Activated naive CD4-positive, alpha-beta T cell treated with anti-CD3 and anti-CD28 coated beads, Interleukin-2, amount 50 U/mL, for 16 hours (primary cell): ENCODE measurements at regions not wholly inside any gene's neighbourhood (a gene's known extent, or its start where the extent isn't known, plus 50 kb on each side); places are given as distances from the start of the nearest gene placed in this dataset.

ENCODE experiments used
- DNase-seq: peaks from one replicate; pipeline ENCODE4 v3.0.0-alpha.2; 2020

- no peak for DNase-seq
Observed at GRCh38 chr18:39751161-39751560, 2185.6 kb upstream of the CELF4 start.

- no peak for DNase-seq
Observed at GRCh38 chr18:39749154-39749553, 2183.6 kb upstream of the CELF4 start.

GRCh38 chr18:39748727-39749126, 2183.1 kb upstream of the CELF4 start:
- DNase-seq, result no peak

DNA sequence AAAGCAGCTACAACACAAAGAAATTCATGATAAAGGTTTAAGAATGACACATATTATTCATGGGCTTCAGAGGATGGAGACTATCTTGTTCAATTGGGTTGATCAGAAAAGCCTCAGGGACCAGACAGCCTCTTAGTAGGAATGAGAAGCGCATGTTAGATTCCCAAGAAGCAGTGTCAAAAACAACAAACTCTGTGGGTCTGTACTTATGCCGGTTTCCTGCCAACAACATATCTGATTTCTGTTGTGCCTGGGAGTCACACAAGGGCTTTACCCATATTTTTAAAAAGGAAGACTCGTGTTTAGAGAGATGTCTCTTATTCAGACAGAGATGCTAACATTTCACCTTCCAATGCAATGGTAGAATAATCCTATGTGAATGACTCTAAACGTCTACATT, 2180.6 kb upstream of the CELF4 start:
- DNase-seq, result no peak

DNA sequence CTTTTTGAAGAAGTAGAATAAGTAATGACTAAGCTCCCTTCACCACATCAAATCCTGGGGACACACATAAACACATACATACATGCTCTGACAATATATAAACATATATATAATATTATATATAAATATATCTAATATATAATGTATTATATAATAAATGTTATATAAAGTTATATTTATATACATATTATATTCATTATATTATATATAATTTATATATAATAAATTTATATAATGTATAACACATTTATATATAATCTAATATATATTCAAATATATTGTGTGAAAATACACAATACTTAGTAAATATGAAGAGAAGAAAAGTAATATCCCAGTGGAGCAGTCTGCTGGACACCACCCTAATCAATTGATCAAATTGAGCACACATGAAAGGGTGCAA, 2177.9 kb upstream of the CELF4 start:
- no peak for DNase-seq

- no peak for DNase-seq
Observed at GRCh38 chr18:39741755-39742466, 2176.3 kb upstream of the CELF4 start.

DNA sequence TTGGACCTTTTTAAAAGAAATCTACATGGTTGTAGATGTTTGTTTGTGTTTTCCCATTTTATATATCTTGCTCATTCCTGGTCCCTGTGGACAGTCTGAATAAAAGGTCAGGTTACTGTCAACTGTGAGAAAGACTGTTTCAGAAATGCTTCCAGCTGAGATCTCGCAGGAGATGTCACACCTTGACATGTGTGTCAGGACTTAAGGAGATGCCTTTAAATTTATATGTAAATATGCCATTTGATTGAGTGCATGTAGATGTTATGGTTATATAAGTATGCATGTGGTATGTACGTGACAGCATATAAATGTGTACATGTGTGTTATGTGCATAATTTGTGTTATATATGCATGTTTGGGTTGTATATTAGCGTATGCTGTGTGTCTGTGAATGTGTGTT, 2172.3 kb upstream of the CELF4 start:
- DNase-seq, result no peak

DNA sequence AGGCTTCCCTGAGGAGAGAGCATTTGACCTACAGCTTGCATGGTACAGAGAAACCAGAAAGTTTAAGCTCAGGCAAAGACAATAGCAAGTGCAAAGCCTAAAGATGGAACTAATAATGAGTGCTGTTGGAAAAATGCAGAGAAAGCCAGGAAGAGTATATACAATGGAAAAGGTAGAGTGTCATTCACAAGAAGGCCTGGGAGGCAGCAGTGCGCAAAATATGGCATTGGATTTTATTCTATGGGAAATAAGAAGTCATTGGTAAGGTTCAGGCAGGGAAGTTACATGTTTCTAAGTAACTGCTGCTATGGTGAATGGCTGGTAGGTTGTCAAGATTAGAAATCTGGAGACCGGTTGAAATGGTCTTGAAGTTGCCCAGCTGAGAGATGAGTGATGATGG, 2167.3 kb upstream of the CELF4 start:
- DNase-seq, result no peak

GRCh38 chr18:39730606-39731005, 2165.0 kb upstream of the CELF4 start:
- DNase-seq, result no peak

- DNase-seq, result no peak
Observed at GRCh38 chr18:39724652-39725051, 2159.1 kb upstream of the CELF4 start.

DNA sequence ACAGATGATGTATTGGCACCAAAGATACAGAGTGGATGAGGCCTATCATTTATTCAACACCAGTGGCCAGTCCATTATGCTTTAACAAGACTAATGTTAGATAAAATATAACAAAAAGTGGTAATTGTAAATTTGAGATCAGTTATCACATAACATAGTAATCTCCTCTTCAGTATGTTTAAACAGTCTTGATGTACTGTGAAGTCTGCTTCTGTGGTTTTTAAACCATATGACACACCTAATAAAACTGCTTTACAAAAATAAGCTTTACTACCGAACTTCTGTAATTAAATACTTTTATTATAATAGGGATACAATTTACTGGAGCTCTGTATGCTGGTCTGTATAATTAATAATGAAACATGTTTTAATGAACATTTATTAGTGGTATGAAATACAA, 2156.1 kb upstream of the CELF4 start:
- DNase-seq, result no peak

DNA sequence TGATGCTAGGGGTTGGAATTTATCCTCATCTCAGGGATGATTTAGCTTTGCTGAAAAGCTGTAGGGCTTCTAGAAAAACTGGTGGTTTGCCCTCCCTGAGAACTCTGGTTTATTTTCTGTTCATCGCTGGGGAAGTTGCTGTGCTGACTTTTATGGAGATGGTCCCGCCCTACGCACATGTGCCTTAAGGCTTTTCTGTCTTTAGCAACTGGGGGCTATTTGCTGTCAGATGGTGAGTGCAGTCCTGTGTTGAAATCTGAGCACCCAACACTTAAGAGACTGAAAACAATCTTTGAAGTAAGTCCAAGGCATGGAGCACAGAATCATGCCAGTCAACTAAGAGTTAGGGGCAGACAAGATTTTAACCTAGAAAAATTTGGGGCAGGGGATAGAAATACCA, 2148.4 kb upstream of the CELF4 start:
- no peak for DNase-seq

GRCh38 chr18:39711701-39712100, 2146.1 kb upstream of the CELF4 start:
- no peak for DNase-seq

GRCh38 chr18:39705362-39705761, 2139.8 kb upstream of the CELF4 start:
- no peak for DNase-seq

GRCh38 chr18:39702888-39703287, 2137.3 kb upstream of the CELF4 start:
- no peak for DNase-seq

GRCh38 chr18:39701839-39702238, 2136.2 kb upstream of the CELF4 start:
- DNase-seq, result no peak

DNA sequence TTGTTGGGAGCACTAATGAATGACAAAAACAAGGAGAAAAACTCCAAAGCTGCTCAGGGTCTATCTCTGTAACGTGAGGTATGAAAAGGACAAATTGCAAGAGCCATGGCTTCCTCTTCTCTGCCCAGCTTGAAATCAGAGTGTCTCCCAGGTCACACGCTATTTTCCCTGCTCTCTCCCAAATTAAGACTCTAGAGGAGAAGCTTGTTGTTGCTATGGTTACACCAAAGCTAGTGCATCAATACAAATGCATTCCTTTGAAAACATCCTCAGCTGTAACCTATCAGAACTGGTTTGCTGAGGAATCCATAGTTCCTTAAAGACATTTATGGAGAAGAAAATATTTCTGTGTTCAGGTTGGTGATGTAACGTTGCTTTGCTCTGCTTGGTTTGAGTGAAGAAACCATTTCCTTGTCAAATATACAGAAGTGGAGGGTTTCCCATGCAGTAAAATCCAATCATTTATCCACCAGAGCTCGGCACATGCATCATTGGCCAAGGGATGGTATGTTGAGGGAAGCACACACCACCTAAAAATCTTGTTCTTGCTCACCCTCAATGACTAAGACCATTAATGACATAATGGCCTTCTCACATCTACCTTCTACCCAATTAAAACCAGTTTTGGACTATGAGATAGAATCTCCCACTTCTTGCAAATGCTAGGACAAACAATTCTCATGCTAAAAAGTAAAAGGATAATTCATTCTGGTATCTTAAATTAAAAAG, 2135.6 kb upstream of the CELF4 start:
- no peak for DNase-seq

GRCh38 chr18:39699340-39699964, 2133.9 kb upstream of the CELF4 start:
- DNase-seq, result no peak

DNA sequence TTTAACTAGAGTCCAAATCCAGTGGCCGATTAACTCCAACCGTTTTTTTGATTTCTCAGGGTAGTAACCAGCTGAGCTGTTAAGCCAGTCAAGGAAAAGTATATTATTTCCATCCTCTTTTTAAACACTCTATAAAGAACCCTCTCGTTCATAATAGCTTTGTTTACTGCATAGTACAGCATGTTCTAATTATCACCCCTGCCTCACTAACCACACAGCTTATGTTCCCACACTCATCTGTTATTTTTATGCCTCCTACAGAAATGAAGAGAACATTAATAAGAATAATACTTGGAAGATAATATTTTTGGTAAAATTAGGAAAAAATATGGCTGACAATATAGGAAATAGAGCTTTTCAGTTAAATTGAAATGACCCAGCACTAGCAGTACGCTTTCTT, 2132.8 kb upstream of the CELF4 start:
- DNase-seq, result no peak

GRCh38 chr18:39693359-39693758, 2127.8 kb upstream of the CELF4 start:
- DNase-seq, result no peak

DNA sequence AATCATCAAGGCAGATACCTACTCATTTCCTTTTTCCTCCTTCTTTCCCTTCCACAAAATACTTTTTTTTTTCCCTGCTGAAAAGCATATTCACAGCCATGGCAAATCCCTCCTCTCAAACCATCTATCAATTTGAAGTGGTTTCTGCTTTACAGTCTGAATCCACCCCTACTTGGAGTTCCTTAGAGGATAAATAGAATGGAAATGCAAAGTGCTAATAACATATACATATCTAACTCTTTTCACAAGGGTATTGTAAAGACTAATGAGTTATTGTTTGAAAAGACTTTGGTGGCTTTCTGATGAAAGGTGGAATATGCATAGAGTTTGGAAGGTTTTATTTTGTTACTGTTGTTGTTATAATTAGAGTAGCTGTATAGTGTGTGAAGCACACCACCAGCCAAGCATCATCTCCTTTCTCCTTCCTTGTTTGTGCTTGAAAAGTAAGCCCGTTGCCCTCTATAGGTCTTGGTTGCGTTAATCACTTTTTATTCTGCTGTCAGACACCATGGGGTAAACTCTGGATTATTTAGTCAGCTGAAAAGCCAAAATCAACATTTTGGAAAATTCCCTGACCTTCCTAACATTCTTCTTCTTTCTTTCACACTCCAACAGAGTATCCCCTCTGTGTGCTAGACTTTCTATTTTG, 2126.9 kb upstream of the CELF4 start:
- DNase-seq, result no peak

- DNase-seq, result no peak
Observed at GRCh38 chr18:39685303-39685902, 2119.8 kb upstream of the CELF4 start.

GRCh38 chr18:39681061-39681460, 2115.5 kb upstream of the CELF4 start:
- DNase-seq, result no peak
